H1 (cell line): ENCODE measurements at regions not wholly inside any gene's neighbourhood (a gene's known extent, or its start where the extent isn't known, plus 50 kb on each side); places are given as distances from the start of the nearest gene placed in this dataset.

Experiments used
- ASH2L ChIP-seq: fragments of 200-600, 300-600 bp; sonication (generic); IDR thresholded peaks from one replicate; pipeline ENCODE4 v1.7.1; 2017; ENCODE audit warnings: low read length
- CTCF ChIP-seq, 3 experiments: IDR thresholded peaks; 1 replicate in 2 of 3; 2 replicates in 1 of 3; pipeline versions ENCODE4 v1.5.1 to v1.6.1; 2011; ENCODE audit warnings: low read length in 3 of 3, mild to moderate bottlenecking in 3 of 3, inconsistent platforms in 2 of 3, low read depth in 1 of 3, moderate library complexity in 1 of 3; ENCODE audit not compliant: insufficient read depth in 1 of 3; ENCODE audit errors: control extremely low read depth in 1 of 3
- EGR1 ChIP-seq: IDR thresholded peaks from 2 replicates; pipeline ENCODE4 v1.6.1; 2011; ENCODE audit warnings: low read depth, low read length, borderline replicate concordance
- NRF1 ChIP-seq: IDR thresholded peaks from 2 replicates; pipeline ENCODE4 v1.6.1; 2011; ENCODE audit warnings: mild to moderate bottlenecking, low read depth, low read length, improper control_type of control experiment
- POLR2AphosphoS5 ChIP-seq: IDR thresholded peaks from 2 replicates; pipeline ENCODE4 v1.6.1; 2011; ENCODE audit warnings: low read depth, low read length
- RNF2 ChIP-seq: fragments of 200-900, 300-1000 bp; sonication (generic); IDR thresholded peaks from 2 replicates; pipeline ENCODE4 v1.7.1; 2016; ENCODE audit warnings: borderline replicate concordance, low read depth, mild to moderate bottlenecking, antibody characterized with exemption, low read length; ENCODE audit not compliant: poor library complexity, severe bottlenecking; ENCODE audit errors: missing control alignments
- TBP ChIP-seq: IDR thresholded peaks from 2 replicates; pipeline ENCODE4 v1.6.1; 2011; ENCODE audit warnings: low read depth, low read length, improper control_type of control experiment

- TF ChIP-seq CTCF (IDR thresholded peaks at IDR 0.05; ENCODE audit: control extremely low read depth in 1 of 3, insufficient read depth in 1 of 3, low read depth in 1 of 3, low read length in 3 of 3) (no peak), TBP (no peak), NRF1 (no peak), ASH2L (no peak), POLR2AphosphoS5 (no peak), RNF2 (no peak), EGR1 (no peak)
These were observed 372.2 kb downstream of the METTL4 start for GRCh38 chr18:2199060-2199459.
